ENCODE measurements at regions not wholly inside any gene's neighbourhood (a gene's known extent, or its start where the extent isn't known, plus 50 kb on each side); places are given as distances from the start of the nearest gene placed in this dataset.

DNA sequence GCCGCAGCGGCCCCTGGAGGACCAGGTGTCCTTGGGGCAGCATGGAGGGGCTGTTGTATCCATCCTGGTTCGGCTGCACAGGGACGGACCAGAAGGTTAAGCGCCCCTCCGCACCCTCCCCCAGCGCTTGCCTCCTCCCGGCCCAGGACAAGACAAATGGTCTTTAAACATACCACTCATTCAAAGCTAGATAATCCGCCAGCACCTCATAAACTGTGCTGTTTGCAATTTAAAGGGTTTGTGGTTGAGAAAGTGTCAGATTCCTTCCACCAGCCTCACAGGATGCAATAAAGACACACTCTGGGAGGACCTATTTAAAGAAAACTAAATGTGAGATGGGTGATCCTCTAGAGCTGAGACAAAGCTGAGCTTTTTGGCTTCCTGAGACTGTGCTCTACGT is 426.2 kb upstream of the EEF2KMT start:
- DNase-seq (ENCODE audit: low read depth in 1 of 2, low spot score in 1 of 2): no peak

DNA sequence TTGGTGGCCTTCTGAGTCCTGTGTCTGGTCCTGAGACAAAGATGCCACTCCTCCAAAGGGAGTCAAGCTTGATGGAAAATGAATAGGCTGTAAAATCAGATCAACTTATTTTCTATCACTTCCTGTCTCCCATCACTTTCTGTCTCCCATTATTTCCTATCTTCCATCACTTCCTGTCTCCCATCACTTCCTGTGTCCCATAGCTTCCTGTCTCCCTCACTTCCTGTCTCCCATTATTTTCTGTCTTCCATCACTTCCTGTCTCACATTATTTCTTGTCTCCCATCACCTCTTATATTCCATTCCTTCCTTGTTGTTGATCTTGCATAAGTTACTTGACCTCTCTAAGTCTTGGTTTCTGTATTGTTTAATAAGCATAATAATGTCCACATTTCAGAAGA is 418.5 kb upstream of the EEF2KMT start:
- DNase-seq (ENCODE audit: low read depth in 1 of 2, low spot score in 1 of 2): no peak

GRCh38 chr16:5512014-5512413 is 414.4 kb upstream of the EEF2KMT start:
- no peak for DNase-seq (ENCODE audit: low read depth in 1 of 2, low spot score in 1 of 2)

- DNase-seq (ENCODE audit: low read depth in 1 of 2, low spot score in 1 of 2): no peak
Measured at GRCh38 chr16:5510819-5511370, 413.3 kb upstream of the EEF2KMT start.

GRCh38 chr16:5509794-5510193 is 412.2 kb upstream of the EEF2KMT start:
- no peak for DNase-seq (ENCODE audit: low read depth in 1 of 2, low spot score in 1 of 2)

- no peak for DNase-seq (ENCODE audit: low read depth in 1 of 2, low spot score in 1 of 2)
Measured at GRCh38 chr16:5509336-5509735, 411.7 kb upstream of the EEF2KMT start.

DNA sequence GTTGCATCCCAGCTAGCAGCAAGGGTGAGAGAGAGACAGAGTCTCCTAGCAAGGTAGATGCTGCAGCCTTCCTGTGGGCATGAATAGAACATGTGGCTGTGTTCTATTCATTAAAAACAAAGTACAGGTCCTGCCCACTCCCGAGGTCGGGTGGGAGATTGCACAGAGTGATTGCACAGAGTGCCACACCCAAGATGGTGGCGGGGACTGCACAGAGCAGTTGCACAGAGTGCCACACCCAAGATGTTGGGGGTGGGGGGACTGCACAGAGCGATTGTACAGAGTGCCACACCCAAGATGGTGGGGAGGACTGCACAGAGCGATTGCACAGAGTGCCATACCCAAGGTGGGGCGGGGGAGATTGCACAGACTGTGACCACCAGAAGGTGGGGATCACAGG is 410.8 kb upstream of the EEF2KMT start:
- DNase-seq (ENCODE audit: low read depth in 1 of 2, low spot score in 1 of 2): no peak

DNA sequence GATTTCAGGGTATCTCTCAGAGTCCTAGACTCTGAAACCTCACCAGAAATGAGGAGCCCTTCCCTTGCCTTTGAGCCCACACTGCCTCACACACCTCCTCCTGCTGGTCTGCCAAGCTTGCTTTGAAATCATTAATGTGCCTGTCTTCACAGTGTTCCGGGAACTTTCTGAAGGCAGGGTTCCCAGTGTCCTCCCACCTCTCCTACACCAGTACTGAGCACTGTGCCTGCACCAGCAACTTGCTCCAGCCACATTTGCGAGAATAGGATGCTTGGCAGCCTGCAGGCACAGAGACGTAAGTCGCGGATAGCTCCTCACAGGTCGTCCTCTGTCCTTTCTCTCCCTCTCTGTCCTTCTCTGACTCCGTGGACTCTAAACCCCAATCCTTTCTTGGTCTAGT is 408.4 kb upstream of the EEF2KMT start:
- no peak for DNase-seq (ENCODE audit: low read depth in 1 of 2, low spot score in 1 of 2)

GRCh38 chr16:5505091-5505887 is 407.7 kb upstream of the EEF2KMT start:
- no peak for DNase-seq (ENCODE audit: low read depth in 1 of 2, low spot score in 1 of 2)

- DNase-seq (ENCODE audit: low read depth in 1 of 2, low spot score in 1 of 2): no peak
Measured at GRCh38 chr16:5504064-5504781, 406.6 kb upstream of the EEF2KMT start.

DNA sequence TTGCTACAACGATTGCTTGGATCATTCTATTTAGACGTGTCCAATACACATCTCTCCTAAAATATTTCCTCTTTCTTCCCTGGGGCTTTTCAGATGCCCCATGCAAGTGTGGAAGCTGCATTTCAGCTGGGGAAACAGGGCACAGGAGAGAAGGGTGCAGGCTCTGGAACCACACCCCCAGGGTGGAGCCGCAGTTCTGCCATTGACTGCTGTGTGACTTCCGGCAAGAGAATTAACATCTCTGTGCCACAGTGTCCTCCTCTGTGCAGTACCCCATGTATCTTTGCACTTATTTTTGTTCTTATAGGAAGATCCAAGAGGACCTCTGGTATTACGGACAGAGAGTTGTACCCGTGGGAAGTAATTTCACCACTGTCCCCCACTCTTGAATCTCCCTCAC is 405.3 kb upstream of the EEF2KMT start:
- DNase-seq (ENCODE audit: low read depth in 1 of 2, low spot score in 1 of 2): no peak

DNA sequence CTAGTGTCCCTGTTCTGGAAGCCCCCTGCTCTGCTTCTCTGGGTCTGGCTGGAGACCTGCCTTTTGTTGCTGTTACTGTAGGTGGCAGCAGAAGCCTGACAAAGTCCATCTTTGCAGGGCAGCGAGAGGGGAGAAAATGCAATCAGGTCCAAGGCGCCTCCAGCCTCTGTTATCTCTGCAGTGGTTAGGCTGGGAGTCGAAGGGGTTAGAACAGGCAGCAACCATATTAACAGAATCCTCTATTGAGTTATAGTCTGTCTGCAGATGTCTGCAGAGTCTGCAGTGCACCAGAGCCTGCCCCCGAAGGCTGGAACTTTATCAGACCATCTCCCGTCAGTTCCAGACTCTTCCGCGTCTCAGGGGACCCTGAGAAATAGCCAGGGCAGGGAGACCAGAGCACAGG is 404.9 kb upstream of the EEF2KMT start:
- no peak for DNase-seq (ENCODE audit: low read depth in 1 of 2, low spot score in 1 of 2)

- DNase-seq (ENCODE audit: low read depth in 1 of 2, low spot score in 1 of 2): no peak
Measured at GRCh38 chr16:5500526-5500925, 402.9 kb upstream of the EEF2KMT start.

DNA sequence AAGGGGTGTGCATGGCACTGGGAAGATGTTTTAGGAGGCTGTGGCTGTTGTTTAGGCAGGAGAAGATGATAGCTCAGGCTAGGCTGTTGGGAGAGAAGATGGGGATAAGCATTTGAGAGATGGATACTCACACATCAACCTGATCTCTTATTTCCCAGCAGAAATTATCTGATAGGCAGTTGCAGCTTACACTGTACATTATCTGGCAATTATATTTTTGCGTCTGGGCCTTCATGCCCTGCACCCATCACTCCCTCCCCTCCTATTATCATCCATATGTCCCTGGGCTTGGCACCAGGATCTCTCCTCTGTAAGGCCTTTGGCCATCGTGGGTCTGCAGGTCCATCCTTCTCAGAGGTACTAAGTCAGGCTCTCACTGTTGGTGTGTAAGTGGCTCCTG is 401.0 kb upstream of the EEF2KMT start:
- no peak for DNase-seq (ENCODE audit: low read depth in 1 of 2, low spot score in 1 of 2)

GRCh38 chr16:5496013-5496412 is 398.4 kb upstream of the EEF2KMT start:
- DNase-seq (ENCODE audit: low read depth in 1 of 2, low spot score in 1 of 2): no peak

DNA sequence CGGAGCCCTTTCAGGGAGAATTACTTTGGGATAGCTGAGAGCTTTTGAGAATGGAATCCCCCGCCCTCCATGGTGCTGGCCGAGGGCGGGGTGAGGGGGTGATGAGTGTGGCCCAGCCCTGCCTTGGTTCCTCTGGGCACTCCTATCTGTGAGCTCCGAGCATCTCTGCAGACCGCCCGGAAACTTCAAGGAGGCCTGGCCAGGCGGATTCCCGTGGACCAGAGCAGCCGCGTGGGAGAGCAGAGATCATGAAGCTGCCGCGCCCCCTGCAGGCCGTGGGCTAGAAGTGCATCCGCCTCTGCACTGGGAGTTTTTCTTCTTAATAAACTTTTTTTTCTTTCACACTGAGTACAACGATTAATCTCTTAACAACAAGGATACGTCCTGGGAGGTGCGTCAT is 392.9 kb upstream of the EEF2KMT start:
- DNase-seq (ENCODE audit: low read depth in 1 of 2, low spot score in 1 of 2): no peak

- DNase-seq (ENCODE audit: low read depth in 1 of 2, low spot score in 1 of 2): no peak
Measured at GRCh38 chr16:5488581-5488980, 391.0 kb upstream of the EEF2KMT start.

DNA sequence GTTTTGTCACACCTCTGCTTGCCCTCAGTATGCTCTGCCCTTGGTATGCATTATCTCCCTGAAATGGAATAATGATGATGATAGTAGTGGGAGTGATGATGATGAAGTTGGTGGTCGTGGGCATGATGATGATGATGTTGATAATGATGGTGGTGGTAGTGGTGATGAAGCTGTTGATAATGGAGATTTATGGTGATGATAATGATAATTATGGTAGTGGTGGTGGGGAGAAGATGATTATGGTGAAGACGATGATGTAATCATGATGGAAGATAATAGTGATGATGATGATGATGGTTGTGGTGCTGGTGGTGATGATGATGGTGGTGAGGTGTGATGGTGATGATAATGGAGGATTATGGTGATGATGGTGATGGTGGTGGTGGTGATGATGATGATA is 390.1 kb upstream of the EEF2KMT start:
- no peak for DNase-seq (ENCODE audit: low read depth in 1 of 2, low spot score in 1 of 2)

DNA sequence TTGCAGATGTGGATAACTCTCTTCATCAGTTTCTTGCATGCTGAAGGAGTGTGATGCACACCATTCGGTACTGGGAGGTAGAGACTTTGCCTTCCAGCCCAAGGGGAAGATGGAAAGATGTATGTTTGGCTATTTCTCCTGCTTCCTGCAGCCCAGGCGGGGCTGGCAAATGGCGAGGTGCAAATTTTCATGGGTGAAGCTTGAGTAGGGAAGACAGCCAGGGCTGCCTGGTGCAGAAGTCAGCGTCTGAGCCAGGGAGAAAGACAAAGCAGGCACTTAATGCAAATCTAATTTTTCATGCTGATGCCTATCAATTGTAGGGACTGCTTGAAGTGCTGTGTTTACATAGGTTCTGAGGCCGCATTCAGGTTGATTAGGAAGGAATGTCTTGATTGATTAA is 384.7 kb upstream of the EEF2KMT start:
- DNase-seq (ENCODE audit: low read depth in 1 of 2, low spot score in 1 of 2): no peak

GRCh38 chr16:5480431-5481195 is 383.0 kb upstream of the EEF2KMT start:
- DNase-seq (ENCODE audit: low read depth in 1 of 2, low spot score in 1 of 2): no peak

DNA sequence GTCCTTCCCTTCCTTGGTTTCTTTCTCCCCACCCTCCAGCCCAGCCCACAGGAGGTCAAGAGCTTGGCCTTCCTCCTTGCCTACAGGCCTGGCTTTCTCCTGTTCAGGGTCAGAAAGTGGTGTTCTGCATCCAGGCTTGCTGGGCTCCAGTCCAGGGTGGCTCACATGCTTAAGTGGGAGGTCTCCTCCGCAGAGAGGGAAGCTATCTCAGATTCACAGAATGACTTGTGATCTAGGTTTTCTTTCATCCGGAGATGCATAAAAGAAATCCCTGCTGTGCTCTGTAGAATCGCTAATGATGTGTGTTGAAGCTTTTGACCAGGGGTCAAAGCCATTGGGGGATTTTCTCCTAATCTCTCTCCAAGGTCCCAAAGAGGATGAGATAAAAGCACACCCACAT is 382.3 kb upstream of the EEF2KMT start:
- no peak for DNase-seq (ENCODE audit: low read depth in 1 of 2, low spot score in 1 of 2)

- DNase-seq (ENCODE audit: low read depth in 1 of 2, low spot score in 1 of 2): no peak
Measured at GRCh38 chr16:5478036-5478435, 380.4 kb upstream of the EEF2KMT start.
